ENCODE measurements at regions not wholly inside any gene's neighbourhood (a gene's known extent, or its start where the extent isn't known, plus 50 kb on each side); places are given as distances from the start of the nearest gene placed in this dataset.

- TF ChIP-seq EZH2 (IDR thresholded peaks at IDR 0.05; ENCODE audit: insufficient read depth, poor library complexity, severe bottlenecking) (no peak), EZH2phosphoT487 (IDR thresholded peaks at IDR 0.05; ENCODE audit: insufficient read depth, low read depth) (no peak)
Measured at GRCh38 chr4:116638592-116638991, 446.8 kb downstream of the TRAM1L1 start.

All from GM23248 (cell line).